Stimulated activated CD4-positive, alpha-beta T cell treated with anti-CD3 and anti-CD28 coated beads, Interleukin-12 subunit alpha, Interleukin-12 subunit beta, amount 100 ng/mL, for 48 hours (primary cell): ENCODE measurements at regions not wholly inside any gene's neighbourhood (a gene's known extent, or its start where the extent isn't known, plus 50 kb on each side); places are given as distances from the start of the nearest gene placed in this dataset.
"Not testable (repeated sequence)": the region's sequence is repeated elsewhere in the genome, so short reads cannot be mapped to it uniquely, and the experiment has no call there.

Experiments used
- DNase-seq, 3 donors: peaks; one replicate each; pipeline ENCODE4 v3.0.0-alpha.2; 2020; ENCODE audit warnings: low read depth in 2 of 3, low spot score in 1 of 3

GRCh38 chr4:118502967-118503366 lies 150.2 kb upstream of the PRSS12 start:
- DNase-seq, result not testable (repeated sequence)

GRCh38 chr4:118504927-118505326 lies 152.1 kb upstream of the PRSS12 start:
- DNase-seq, result not testable (repeated sequence)

GRCh38 chr4:118505491-118505890 lies 152.7 kb upstream of the PRSS12 start:
- not testable (repeated sequence) for DNase-seq

- DNase-seq, result not testable (repeated sequence)
These were observed 160.1 kb upstream of the PRSS12 start for GRCh38 chr4:118512870-118513269.

- DNase-seq, result not testable (repeated sequence)
These were observed 161.5 kb upstream of the PRSS12 start for GRCh38 chr4:118514332-118514731.

GRCh38 chr4:118516107-118516506 lies 163.3 kb upstream of the PRSS12 start:
- not testable (repeated sequence) for DNase-seq

GRCh38 chr4:118530107-118530506 lies 155.1 kb upstream of the METTL14 start:
- DNase-seq, result not testable (repeated sequence)

GRCh38 chr4:118531947-118532346 lies 153.2 kb upstream of the METTL14 start:
- not testable (repeated sequence) for DNase-seq

- not testable (repeated sequence) for DNase-seq
These were observed 149.4 kb upstream of the METTL14 start for GRCh38 chr4:118535788-118536187.

GRCh38 chr4:118539412-118540077 lies 145.6 kb upstream of the METTL14 start:
- not testable (repeated sequence) for DNase-seq

- not testable (repeated sequence) for DNase-seq
These were observed 128.6 kb upstream of the METTL14 start for GRCh38 chr4:118556576-118556975.

- DNase-seq, result no peak
These were observed 127.8 kb upstream of the METTL14 start for GRCh38 chr4:118557298-118557851.

GRCh38 chr4:118558188-118558587 lies 127.0 kb upstream of the METTL14 start:
- DNase-seq, result not testable (repeated sequence)

- not testable (repeated sequence) for DNase-seq
These were observed 123.6 kb upstream of the METTL14 start for GRCh38 chr4:118561559-118561958.

- DNase-seq, result not testable (repeated sequence)
These were observed 119.1 kb upstream of the METTL14 start for GRCh38 chr4:118566003-118566513.

- not testable (repeated sequence) for DNase-seq
These were observed 112.2 kb upstream of the METTL14 start for GRCh38 chr4:118572991-118573390.

- DNase-seq, result not testable (repeated sequence)
These were observed 110.8 kb upstream of the METTL14 start for GRCh38 chr4:118574251-118574913.

GRCh38 chr4:118575057-118575456 lies 110.1 kb upstream of the METTL14 start:
- not testable (repeated sequence) for DNase-seq

- not testable (repeated sequence) for DNase-seq
These were observed 109.5 kb upstream of the METTL14 start for GRCh38 chr4:118575726-118576125.

- DNase-seq, result not testable (repeated sequence)
These were observed 108.4 kb upstream of the METTL14 start for GRCh38 chr4:118576709-118577219.

- no peak for DNase-seq
These were observed 100.2 kb upstream of the METTL14 start for GRCh38 chr4:118585015-118585414.

- no peak for DNase-seq
These were observed 98.8 kb upstream of the METTL14 start for GRCh38 chr4:118586357-118586790.
